Testis (tissue), 2 donors: ENCODE measurements at regions not wholly inside any gene's neighbourhood (a gene's known extent, or its start where the extent isn't known, plus 50 kb on each side); places are given as distances from the start of the nearest gene placed in this dataset.
A peak's percentile ranks its signal among the peaks of the same experiment; 100 is the strongest.
"Not testable (repeated sequence)": the region's sequence is repeated elsewhere in the genome, so short reads cannot be mapped to it uniquely, and the experiment has no call there.

Source experiments
- DNase-seq: peaks from one replicate; pipeline ENCODE4 v3.0.0-alpha.2; 2019
- H3K27ac ChIP-seq, 2 donors: fragments of 200-600 bp; sonication (generic); one replicate each; pipeline ENCODE4 v1.5.1; 2019
- H3K27me3 ChIP-seq: fragments of 200-600 bp; sonication (generic); one replicate; pipeline ENCODE4 v1.5.1; 2019
- H3K36me3 ChIP-seq: fragments of 200-600 bp; sonication (generic); one replicate; pipeline ENCODE4 v1.5.1; 2017; ENCODE audit warnings: low read depth; ENCODE audit errors: missing control alignments
- H3K4me1 ChIP-seq: fragments of 200-600 bp; sonication (generic); one replicate; pipeline ENCODE4 v1.5.1; 2019
- H3K4me3 ChIP-seq, 2 donors: fragments of 200-600 bp; sonication (generic); one replicate each; pipeline ENCODE4 v1.5.1; 2017 to 2019
- H3K9me3 ChIP-seq: fragments of 200-600 bp; sonication (generic); one replicate; pipeline ENCODE4 v1.5.1; 2017
- POLR2A ChIP-seq: fragments of 450-650 bp; IDR thresholded peaks from one replicate; pipeline ENCODE4 v1.6.1; 2017; ENCODE audit warnings: antibody characterized with exemption, mild to moderate bottlenecking, moderate library complexity
- WGBS, 2 donors: methylation state at CpG; one replicate each; pipeline ENCODE4 v1.1.5; 2018; 5-methylcytosine and 5-hydroxymethylcytosine counted together
- intact Hi-C: fragments of 100-400 bp; cut with DNase I; formaldehyde crosslinking; loops from one replicate; pipeline ENCODE4 v1.15.1; 2023; ENCODE audit warnings: low total_unique reads
- TF ChIP-seq, protein P1 (sequence below), 3 experiments: fragments of 450-650 bp in 2 of 3; fragments of 200-600 bp in 1 of 3; sonication (generic) in 1 of 3; IDR thresholded peaks; one replicate each; pipeline ENCODE4 v1.5.1; 2016 to 2019; ENCODE audit warnings: antibody characterized with exemption in 3 of 3, mild to moderate bottlenecking in 2 of 3, moderate library complexity in 1 of 3

GRCh38 chr11:23620617-23621016 is 760.3 kb upstream of the CCDC179 start:
- no peaks in the 10 kb centered on the region for H3K4me1 ChIP-seq
- H3K27me3 ChIP-seq = no peaks in the 10 kb centered on the region
- H3K9me3 ChIP-seq = no peaks in the 10 kb centered on the region
- no peak overlapping the region for H3K27ac ChIP-seq
- H3K36me3 ChIP-seq = no peaks in the 10 kb centered on the region
- no peak for DNase-seq
- intact Hi-C loops = no loop called here
- no peak overlapping the region for H3K4me3 ChIP-seq
- TF ChIP-seq, protein P1, sequence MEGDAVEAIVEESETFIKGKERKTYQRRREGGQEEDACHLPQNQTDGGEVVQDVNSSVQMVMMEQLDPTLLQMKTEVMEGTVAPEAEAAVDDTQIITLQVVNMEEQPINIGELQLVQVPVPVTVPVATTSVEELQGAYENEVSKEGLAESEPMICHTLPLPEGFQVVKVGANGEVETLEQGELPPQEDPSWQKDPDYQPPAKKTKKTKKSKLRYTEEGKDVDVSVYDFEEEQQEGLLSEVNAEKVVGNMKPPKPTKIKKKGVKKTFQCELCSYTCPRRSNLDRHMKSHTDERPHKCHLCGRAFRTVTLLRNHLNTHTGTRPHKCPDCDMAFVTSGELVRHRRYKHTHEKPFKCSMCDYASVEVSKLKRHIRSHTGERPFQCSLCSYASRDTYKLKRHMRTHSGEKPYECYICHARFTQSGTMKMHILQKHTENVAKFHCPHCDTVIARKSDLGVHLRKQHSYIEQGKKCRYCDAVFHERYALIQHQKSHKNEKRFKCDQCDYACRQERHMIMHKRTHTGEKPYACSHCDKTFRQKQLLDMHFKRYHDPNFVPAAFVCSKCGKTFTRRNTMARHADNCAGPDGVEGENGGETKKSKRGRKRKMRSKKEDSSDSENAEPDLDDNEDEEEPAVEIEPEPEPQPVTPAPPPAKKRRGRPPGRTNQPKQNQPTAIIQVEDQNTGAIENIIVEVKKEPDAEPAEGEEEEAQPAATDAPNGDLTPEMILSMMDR (IDR thresholded peaks at IDR 0.05) = no peak
- TF ChIP-seq POLR2A = no peak

DNA sequence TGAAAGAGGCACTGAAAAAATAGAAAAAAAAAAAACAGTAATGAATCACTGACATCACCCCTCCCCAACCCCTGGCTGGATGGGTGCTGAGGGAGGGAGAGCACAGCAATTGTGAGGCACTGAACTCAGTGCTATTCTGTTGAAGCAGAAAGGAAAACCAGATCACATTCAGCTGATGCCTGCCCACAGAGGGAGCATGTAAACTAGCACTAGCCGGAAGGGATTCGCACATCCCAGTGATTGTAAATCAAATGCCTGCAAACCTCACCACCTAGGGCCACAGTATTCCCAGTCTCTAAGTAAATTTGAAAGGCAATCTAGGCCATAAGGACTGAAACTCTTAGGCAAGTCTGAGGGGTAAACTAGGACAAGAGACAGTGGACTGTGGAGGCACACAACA is 772.0 kb upstream of the CCDC179 start:
- 79 to 88% methylated on average over 2 of the region's 2 CpGs for whole genome bisulfite sequencing, 2 donors
- no peaks in the 10 kb centered on the region for H3K9me3 ChIP-seq
- no peak for TF ChIP-seq POLR2A
- TF ChIP-seq, protein P1 (IDR thresholded peaks at IDR 0.05) = no peak
- DNase-seq = no peak
- no peak overlapping the region for H3K27ac ChIP-seq
- intact Hi-C loops = no loop called here
- no peaks in the 10 kb centered on the region for H3K36me3 ChIP-seq
- H3K27me3 ChIP-seq = no peaks in the 10 kb centered on the region
- H3K4me1 ChIP-seq = no peaks in the 10 kb centered on the region
- H3K4me3 ChIP-seq = no peak overlapping the region

- intact Hi-C loops = no loop called here
- H3K4me1 ChIP-seq = no peaks in the 10 kb centered on the region
- no peak for DNase-seq
- H3K4me3 ChIP-seq = no peak overlapping the region
- H3K9me3 ChIP-seq = no peaks in the 10 kb centered on the region
- TF ChIP-seq, protein P1 (IDR thresholded peaks at IDR 0.05) = no peak
- TF ChIP-seq POLR2A = no peak
- no peaks in the 10 kb centered on the region for H3K36me3 ChIP-seq
- no peaks in the 10 kb centered on the region for H3K27me3 ChIP-seq
- H3K27ac ChIP-seq = no peak overlapping the region
- 80 to 96% methylated on average over 1 of the region's 1 CpG for WGBS, 2 donors
Measured at GRCh38 chr11:23644443-23644842, 784.2 kb upstream of the CCDC179 start.

- H3K4me1 ChIP-seq, H3K9me3 ChIP-seq, intact Hi-C loops, H3K27me3 ChIP-seq, H3K36me3 ChIP-seq, DNase-seq, H3K27ac ChIP-seq: not testable (repeated sequence)
- H3K4me3 ChIP-seq = peak overlapping the region in 1 of 2 donors; percentile 47
- 77 to 82% methylated on average over 20 of the region's 20 CpGs for WGBS, 2 donors
Measured at GRCh38 chr11:23652336-23652735, 792.1 kb upstream of the CCDC179 start.

DNA sequence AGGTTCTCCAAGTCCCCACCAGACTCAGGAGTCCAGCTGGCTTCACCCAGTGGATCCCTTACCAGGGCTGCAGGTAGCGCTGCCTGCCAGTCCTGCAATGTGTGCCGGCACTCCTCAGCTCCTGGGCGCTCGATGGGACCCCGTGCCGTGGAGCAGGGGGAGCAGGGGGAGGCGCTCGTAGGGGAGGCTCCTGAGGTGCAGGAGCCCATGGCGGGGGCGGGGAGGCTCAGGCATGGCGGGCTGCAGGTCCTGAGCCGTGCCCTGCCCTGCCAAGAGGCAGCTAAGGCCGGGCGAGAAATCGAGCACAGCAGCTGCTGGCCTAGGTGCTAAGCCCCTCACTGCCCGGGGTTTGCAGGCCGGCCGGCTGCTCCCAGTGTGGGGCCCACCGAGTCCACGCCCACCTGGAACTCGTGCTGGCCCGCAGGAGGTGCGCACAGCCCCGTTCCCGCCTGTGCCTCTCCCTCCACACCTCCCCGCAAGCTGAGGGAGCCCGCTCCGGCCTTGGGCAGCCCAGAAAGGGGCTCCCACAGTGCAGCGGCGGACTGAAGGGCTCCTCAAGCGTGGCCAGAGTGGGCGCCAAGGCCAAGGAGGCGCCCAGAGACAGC is 792.9 kb upstream of the CCDC179 start:
- intact Hi-C loops = no loop called here
- H3K27ac ChIP-seq = no peak overlapping the region
- peak overlapping the region; percentile 27 to 47 for H3K4me3 ChIP-seq
- no peaks in the 10 kb centered on the region for H3K36me3 ChIP-seq
- peak; percentile 15 for DNase-seq
- WGBS, 2 donors = 78 to 85% methylated on average over 5 to 23 of the region's 33 CpGs
- TF ChIP-seq, protein P1 (IDR thresholded peaks at IDR 0.05) = no peak
- TF ChIP-seq POLR2A = no peak
- H3K4me1 ChIP-seq = no peaks in the 10 kb centered on the region
- no peaks in the 10 kb centered on the region for H3K27me3 ChIP-seq
- no peaks in the 10 kb centered on the region for H3K9me3 ChIP-seq
